KOPT-K1 (cell line): ENCODE measurements at regions not wholly inside any gene's neighbourhood (a gene's known extent, or its start where the extent isn't known, plus 50 kb on each side); places are given as distances from the start of the nearest gene placed in this dataset.

ENCODE experiments used
- H3K27ac ChIP-seq: fragments of 200-600 bp; sonication (generic); 2 replicates; pipeline ENCODE4 v1.5.1; 2016; ENCODE audit warnings: antibody characterized with exemption, mild to moderate bottlenecking, low read depth, low read length; ENCODE audit not compliant: poor library complexity, severe bottlenecking
- H3K36me3 ChIP-seq: fragments of 200-600 bp; sonication (generic); 2 replicates; pipeline ENCODE4 v1.5.1; 2017; ENCODE audit warnings: antibody characterized with exemption, mild to moderate bottlenecking, low read length, moderate library complexity; ENCODE audit not compliant: insufficient read depth
- H3K9me3 ChIP-seq: fragments of 200-600 bp; sonication (generic); 2 replicates; pipeline ENCODE4 v1.5.1; 2017; ENCODE audit warnings: antibody characterized with exemption, low read length, mild to moderate bottlenecking; ENCODE audit not compliant: insufficient read depth, poor library complexity, severe bottlenecking

DNA sequence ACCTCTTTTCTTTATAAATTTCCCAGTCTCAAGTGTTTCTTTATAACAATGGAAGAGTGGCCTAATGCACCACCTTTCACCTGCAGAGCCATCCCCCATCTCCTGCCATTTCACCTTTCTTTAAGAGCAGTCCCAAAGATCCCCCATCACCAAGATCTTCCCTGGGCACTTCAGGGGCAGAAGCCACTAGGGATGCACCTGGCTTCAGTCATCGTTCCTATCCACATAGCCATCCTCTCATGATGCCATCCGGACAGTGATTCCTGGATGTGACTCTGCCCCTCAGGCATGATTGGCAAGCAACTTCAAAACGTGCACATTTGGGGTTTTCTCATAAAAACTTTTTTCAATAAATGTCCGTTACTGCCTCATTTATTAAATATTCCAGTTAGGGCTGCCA, 225.9 kb downstream of the TBXT start:
- H3K36me3 ChIP-seq, result no peaks in the 10 kb centered on the region

DNA sequence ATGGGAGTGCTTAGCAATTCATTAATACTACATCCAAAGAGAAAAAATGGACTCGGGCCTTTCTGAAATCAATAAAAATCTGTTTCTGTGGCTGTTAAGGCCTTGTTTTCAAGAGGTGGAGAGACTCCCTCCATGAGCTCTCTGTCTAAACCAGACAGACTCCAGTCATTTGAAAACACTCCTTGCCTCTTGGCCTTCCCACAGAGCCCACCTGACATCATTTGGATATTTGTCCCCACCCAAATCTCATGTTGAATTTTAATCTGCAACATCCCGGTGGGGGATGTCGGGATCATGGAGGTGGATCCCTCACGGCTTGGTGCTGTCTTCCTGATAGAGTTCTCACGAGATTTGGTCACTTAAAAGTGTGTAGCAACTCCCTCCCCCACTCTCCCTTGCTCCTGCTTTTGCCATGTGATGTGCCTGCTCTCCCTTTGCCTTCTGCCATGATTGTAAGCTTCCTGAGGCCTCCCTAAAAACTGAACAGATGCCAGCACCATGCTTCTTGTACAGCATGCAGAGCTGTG, 226.3 kb downstream of the TBXT start:
- H3K27ac ChIP-seq, result no peak overlapping the region
- no peaks in the 10 kb centered on the region for H3K36me3 ChIP-seq
- no peaks in the 10 kb centered on the region for H3K9me3 ChIP-seq

More for the DNA sequence above, 225.9 kb downstream of the TBXT start:
- H3K27ac ChIP-seq, result no peak overlapping the region
- H3K9me3 ChIP-seq, result no peaks in the 10 kb centered on the region

- H3K27ac ChIP-seq, result no peak overlapping the region
- H3K36me3 ChIP-seq, result no peaks in the 10 kb centered on the region
- H3K9me3 ChIP-seq, result no peaks in the 10 kb centered on the region
Measured at GRCh38 chr6:165940366-165940765, 227.3 kb downstream of the TBXT start.

DNA sequence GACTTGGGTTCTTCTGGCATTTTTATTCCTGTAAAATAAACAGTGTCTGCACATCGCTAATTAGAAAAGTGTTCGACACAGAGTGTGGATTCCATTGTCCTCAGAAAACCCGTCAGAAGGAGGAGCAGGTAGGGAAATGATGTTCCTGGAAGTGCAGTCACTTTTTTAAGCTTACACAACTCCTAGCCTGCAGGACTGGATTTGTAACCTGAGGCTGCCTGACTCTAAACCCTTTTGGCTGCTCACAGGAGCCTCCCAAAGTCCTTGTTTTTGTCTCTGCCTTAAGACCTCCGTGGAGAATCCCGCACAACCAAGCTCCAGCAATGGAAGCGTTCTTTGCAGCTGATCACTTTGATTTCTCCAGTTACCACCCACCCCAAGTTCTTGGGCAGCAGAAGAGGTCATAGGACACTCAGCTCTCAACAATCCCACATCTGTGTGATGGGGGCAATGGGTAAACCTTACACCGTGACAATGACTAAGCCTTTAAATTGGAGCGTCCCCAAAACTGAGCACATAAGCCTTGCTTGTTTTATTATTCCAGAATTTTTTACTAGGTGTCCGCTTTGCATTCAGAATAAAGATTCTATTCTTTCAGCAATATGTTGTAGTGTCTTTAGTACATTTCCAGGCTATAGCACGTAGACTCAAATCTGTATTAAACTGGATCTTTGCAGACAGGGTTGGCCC, 227.9 kb downstream of the TBXT start:
- no peaks in the 10 kb centered on the region for H3K36me3 ChIP-seq
- no peaks in the 10 kb centered on the region for H3K9me3 ChIP-seq
- H3K27ac ChIP-seq, result no peak overlapping the region

DNA sequence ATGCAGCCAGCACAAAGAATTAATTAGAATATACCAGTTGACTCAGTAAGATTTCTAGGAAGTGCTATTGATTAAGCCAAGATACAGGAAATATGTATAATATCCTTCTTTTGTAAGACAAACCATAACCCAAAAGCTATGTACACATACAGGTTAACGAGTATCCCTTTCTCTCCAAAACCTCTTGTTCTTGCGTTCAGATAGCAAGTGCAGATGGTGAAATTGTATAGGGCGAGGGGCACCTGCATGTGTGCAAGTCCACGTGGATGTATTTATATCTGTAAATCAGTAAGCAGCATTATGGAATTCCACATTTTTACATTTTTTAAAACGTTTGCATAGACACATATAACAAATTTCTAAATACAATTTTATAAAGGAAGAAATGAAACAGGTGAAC, 228.6 kb downstream of the TBXT start:
- H3K27ac ChIP-seq, result no peak overlapping the region
- H3K36me3 ChIP-seq, result no peaks in the 10 kb centered on the region
- H3K9me3 ChIP-seq, result no peaks in the 10 kb centered on the region

- H3K36me3 ChIP-seq, result no peaks in the 10 kb centered on the region
Measured at GRCh38 chr6:165937564-165938358, 229.9 kb downstream of the TBXT start.

GRCh38 chr6:165936660-165937059, 231.0 kb downstream of the TBXT start:
- Histone ChIP-seq H3K27ac (no peak overlapping the region), H3K9me3 (no peaks in the 10 kb centered on the region), H3K36me3 (no peaks in the 10 kb centered on the region)

More at GRCh38 chr6:165937564-165938358, 229.9 kb downstream of the TBXT start:
- Histone ChIP-seq H3K27ac (no peak overlapping the region), H3K9me3 (no peaks in the 10 kb centered on the region)

DNA sequence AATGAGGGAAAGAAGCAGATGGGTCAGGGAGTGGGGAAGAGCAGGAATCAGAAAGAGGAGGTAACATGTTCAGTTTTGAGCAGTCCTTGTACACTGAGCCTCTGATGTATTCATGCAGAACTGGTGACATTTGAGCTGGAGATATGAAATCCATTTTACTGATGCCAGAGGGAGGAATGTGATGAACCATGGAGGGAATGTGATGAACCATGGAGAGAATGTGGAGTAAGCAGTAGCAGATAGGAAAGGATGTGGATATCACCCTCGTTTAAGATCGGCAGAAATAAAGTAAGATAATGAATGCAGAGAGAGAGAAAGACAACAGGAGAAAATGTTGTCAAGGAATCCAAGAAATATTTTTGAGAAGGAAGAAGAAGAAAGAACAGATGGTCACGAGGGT, 231.6 kb downstream of the TBXT start:
- Histone ChIP-seq H3K36me3 (no peaks in the 10 kb centered on the region), H3K9me3 (no peaks in the 10 kb centered on the region), H3K27ac (no peak overlapping the region)

DNA sequence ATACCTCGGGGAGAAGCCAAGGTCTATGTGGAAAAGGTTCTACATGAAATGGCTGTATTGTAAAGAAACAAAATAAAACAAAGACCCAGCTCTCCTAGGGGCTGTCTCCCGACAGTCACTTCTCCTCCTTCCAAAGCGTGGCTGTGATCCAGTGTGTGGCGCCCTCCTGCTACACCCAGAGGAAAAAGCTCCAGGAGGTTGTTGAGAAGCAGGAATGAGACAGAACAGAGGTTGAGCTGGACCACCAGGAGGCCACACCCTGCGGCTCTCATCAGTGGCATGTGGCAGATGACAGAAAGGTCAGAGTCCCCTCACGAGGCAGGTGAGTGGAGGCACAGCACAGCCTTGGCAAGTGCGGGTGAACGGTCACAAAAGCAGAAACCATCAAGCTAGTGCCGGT, 236.0 kb downstream of the TBXT start:
- no peaks in the 10 kb centered on the region for H3K36me3 ChIP-seq
- no peaks in the 10 kb centered on the region for H3K9me3 ChIP-seq

GRCh38 chr6:165930668-165931214, 236.9 kb downstream of the TBXT start:
- Histone ChIP-seq H3K36me3 (no peaks in the 10 kb centered on the region), H3K27ac (no peak overlapping the region), H3K9me3 (no peaks in the 10 kb centered on the region)

More for the DNA sequence above, 236.0 kb downstream of the TBXT start:
- no peak overlapping the region for H3K27ac ChIP-seq

DNA sequence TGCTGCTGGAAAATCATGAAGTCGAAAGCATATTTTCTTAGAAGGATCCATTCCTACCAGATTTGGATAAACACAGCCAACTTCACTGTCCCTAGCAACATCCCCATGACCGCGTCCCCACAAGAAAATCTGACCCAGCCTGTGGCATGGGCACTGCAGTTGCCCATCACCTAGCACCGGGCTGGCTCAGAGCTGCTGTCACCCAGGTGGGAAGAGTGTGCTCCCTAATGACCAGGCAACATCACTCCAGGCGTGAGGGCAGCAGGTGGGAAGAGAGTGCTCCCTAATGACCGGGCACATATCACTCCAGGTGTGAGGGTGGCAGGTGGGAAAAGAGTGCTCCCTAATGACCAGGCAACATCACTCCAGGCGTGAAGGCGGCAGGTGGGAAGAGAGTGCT, 238.0 kb downstream of the TBXT start:
- Histone ChIP-seq H3K36me3 (no peaks in the 10 kb centered on the region), H3K27ac (no peak overlapping the region), H3K9me3 (no peaks in the 10 kb centered on the region)

DNA sequence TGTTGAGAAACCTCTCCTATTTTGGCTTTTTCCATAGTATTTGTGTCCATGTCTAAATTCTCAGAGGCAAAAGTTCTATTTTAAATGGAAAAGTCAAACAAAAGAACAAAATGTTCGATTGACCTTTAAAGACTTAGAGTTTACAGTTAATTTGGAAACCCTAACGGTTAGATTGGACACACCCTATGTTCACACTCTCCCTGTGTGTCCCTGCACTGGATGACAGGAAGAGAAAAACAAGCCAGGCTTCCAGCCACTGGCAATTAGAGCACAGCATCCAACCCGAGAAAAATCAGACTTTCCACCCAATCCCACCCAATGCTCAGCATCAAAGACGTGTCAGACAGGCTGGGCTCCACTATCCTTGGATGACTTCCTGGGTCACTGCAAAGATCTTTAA, 241.3 kb downstream of the TBXT start:
- no peak overlapping the region for H3K27ac ChIP-seq
- H3K36me3 ChIP-seq, result no peaks in the 10 kb centered on the region
- no peaks in the 10 kb centered on the region for H3K9me3 ChIP-seq

GRCh38 chr6:165925474-165926156, 242.0 kb downstream of the TBXT start:
- no peaks in the 10 kb centered on the region for H3K9me3 ChIP-seq
- H3K27ac ChIP-seq, result no peak overlapping the region
- H3K36me3 ChIP-seq, result no peaks in the 10 kb centered on the region

- Histone ChIP-seq H3K36me3 (no peaks in the 10 kb centered on the region), H3K27ac (no peak overlapping the region), H3K9me3 (no peaks in the 10 kb centered on the region)
Measured at GRCh38 chr6:165922309-165922794, 245.3 kb downstream of the TBXT start.
